Endothelial cell of umbilical vein (primary cell): ENCODE measurements at regions not wholly inside any gene's neighbourhood (a gene's known extent, or its start where the extent isn't known, plus 50 kb on each side); places are given as distances from the start of the nearest gene placed in this dataset.
A peak's percentile ranks its signal among the peaks of the same experiment; 100 is the strongest.

ENCODE experiments used
- BruUV-seq: library from RNA; stranded (reverse); fragments of 400-500 nt; replicated peaks from 2 replicates; lab custom pipeline; 2021; lab: Mats Ljungman, UMichigan
- CTCF ChIA-PET: fragments of 300-600, 350-600 bp; sonication (Branson Sonifier 250); formaldehyde crosslinking; loops from one replicate; lab custom pipeline; 2021; ENCODE audit warnings: antibody characterized with exemption, inconsistent platforms; lab: Charles Lee
- POLR2A ChIA-PET: fragments of 300-600, 350-600 bp; sonication (Branson Sonifier 250); formaldehyde crosslinking; loops from one replicate; lab custom pipeline; 2021; ENCODE audit warnings: antibody characterized with exemption, inconsistent platforms; lab: Charles Lee
- DNase-seq: peaks from one replicate; pipeline ENCODE4 v3.0.0-alpha.2; 2011; ENCODE audit warnings: low read depth, low spot score
- FAIRE-seq: peaks from 2 replicates; lab custom pipeline; 2011; peaks lifted over from hg19 to GRCh38; lab: Jason Lieb, UNC
- H2AFZ ChIP-seq: 2 replicates; pipeline ENCODE4 v1.6.0; 2012; ENCODE audit warnings: low read depth, low read length, control low read depth, inconsistent platforms
- H3K27ac ChIP-seq: 2 replicates; pipeline ENCODE4 v1.5.1; 2011; ENCODE audit warnings: low read depth, mild to moderate bottlenecking, control low read depth, low read length, moderate library complexity; ENCODE audit not compliant: insufficient read depth
- H3K27me3 ChIP-seq, 2 experiments: 2 replicates each; pipeline versions ENCODE4 v1.6.0 to v1.6.1; 2011; ENCODE audit warnings: low read length in 2 of 2, mixed read lengths in 1 of 2; ENCODE audit not compliant: control insufficient read depth in 2 of 2, insufficient read depth in 2 of 2
- H3K36me3 ChIP-seq, 2 experiments: 2 replicates in 1 of 2; 3 replicates in 1 of 2; pipeline ENCODE4 v1.5.1; 2011; ENCODE audit warnings: low read length in 2 of 2, mild to moderate bottlenecking in 1 of 2, moderate library complexity in 1 of 2; ENCODE audit not compliant: control insufficient read depth in 2 of 2, insufficient read depth in 2 of 2; ENCODE audit errors: extremely low read depth in 1 of 2
- H3K4me1 ChIP-seq: 3 replicates; pipeline ENCODE4 v1.5.1; 2011; ENCODE audit warnings: mild to moderate bottlenecking, low read length; ENCODE audit not compliant: control insufficient read depth, insufficient read depth; ENCODE audit errors: extremely low read depth
- H3K4me2 ChIP-seq: 2 replicates; pipeline ENCODE4 v1.6.1; 2011; ENCODE audit warnings: low read length, control low read depth, mixed read lengths; ENCODE audit not compliant: insufficient read depth
- H3K4me3 ChIP-seq, 3 experiments: fragments of 200-600 bp in 1 of 3; sonication (generic), shearing (Covaris generic) in 1 of 3; replicated peaks in 1 of 3; 2 replicates each; pipeline ENCODE4 v1.5.1; 2011 to 2016; ENCODE audit warnings: control low read depth in 3 of 3, low read length in 3 of 3, mild to moderate bottlenecking in 2 of 3, inconsistent platforms in 1 of 3, low read depth in 1 of 3, moderate library complexity in 1 of 3; ENCODE audit not compliant: insufficient read depth in 1 of 3
- H3K79me2 ChIP-seq: 2 replicates; pipeline ENCODE4 v1.6.0; 2012; ENCODE audit warnings: low read length, inconsistent platforms; ENCODE audit not compliant: control insufficient read depth, insufficient read depth
- H3K9ac ChIP-seq: replicated peaks from 2 replicates; pipeline ENCODE3; 2011; ENCODE audit warnings: low read length, control low read depth; ENCODE audit not compliant: insufficient read depth; ENCODE audit errors: extremely low read depth
- H3K9me1 ChIP-seq: replicated peaks from 3 replicates; pipeline ENCODE4 v1.6.0; 2011; ENCODE audit warnings: mild to moderate bottlenecking, low read length; ENCODE audit not compliant: control insufficient read depth, insufficient read depth; ENCODE audit errors: extremely low read depth
- H3K9me3 ChIP-seq: replicated peaks from 2 replicates; pipeline ENCODE4 v1.5.1; 2012; ENCODE audit warnings: low read length, inconsistent platforms; ENCODE audit not compliant: control insufficient read depth, insufficient read depth
- H4K20me1 ChIP-seq: replicated peaks from 2 replicates; pipeline ENCODE3; 2011; ENCODE audit warnings: mild to moderate bottlenecking, low read length; ENCODE audit not compliant: control insufficient read depth, insufficient read depth; ENCODE audit errors: extremely low read depth
- CTCF ChIP-seq, 2 donors: IDR thresholded peaks; 1 replicate in 1 of 2; 2 replicates in 1 of 2; pipeline ENCODE4 v1.5.1; 2011; ENCODE audit warnings: low read length in 2 of 2, mild to moderate bottlenecking in 2 of 2, moderate library complexity in 2 of 2, control low read depth in 1 of 2, inconsistent platforms in 1 of 2, low read depth in 1 of 2; ENCODE audit not compliant: insufficient read depth in 1 of 2; ENCODE audit errors: extremely low read depth in 1 of 2
- EZH2 ChIP-seq: IDR thresholded peaks from 2 replicates; pipeline ENCODE4 v1.6.1; 2012; ENCODE audit warnings: borderline replicate concordance, low read depth, mild to moderate bottlenecking, moderate library complexity, low read length, inconsistent platforms; ENCODE audit not compliant: severe bottlenecking
- FOS ChIP-seq: IDR thresholded peaks from 2 replicates; pipeline ENCODE4 v1.6.1; 2011; ENCODE audit warnings: mild to moderate bottlenecking, low read length, moderate library complexity, borderline replicate concordance; ENCODE audit not compliant: insufficient read depth
- GATA2 ChIP-seq: IDR thresholded peaks from 2 replicates; pipeline ENCODE4 v1.7.0; 2011; ENCODE audit warnings: low read depth, mild to moderate bottlenecking, moderate library complexity, mixed read lengths, low read length; ENCODE audit not compliant: insufficient read length, insufficient read depth
- JUN ChIP-seq: IDR thresholded peaks from 2 replicates; pipeline ENCODE4 v1.6.1; 2011; ENCODE audit warnings: borderline replicate concordance, low read depth; ENCODE audit not compliant: insufficient read length, insufficient read depth
- MYC ChIP-seq: IDR thresholded peaks from one replicate; pipeline ENCODE4 v1.6.1; 2011; ENCODE audit warnings: mild to moderate bottlenecking, low read depth, low read length
- POLR2A ChIP-seq: IDR thresholded peaks from 2 replicates; pipeline ENCODE4 v1.6.1; 2012; ENCODE audit warnings: low read depth, mild to moderate bottlenecking, control low read depth, low read length
- POLR2AphosphoS5 ChIP-seq: IDR thresholded peaks from 2 replicates; pipeline ENCODE4 v1.6.1; 2012; ENCODE audit warnings: low read depth, mild to moderate bottlenecking, control low read depth, low read length, moderate library complexity; ENCODE audit not compliant: insufficient read depth
- dilution Hi-C: fragments of 300-500 bp; cut with MboI; formaldehyde crosslinking; loops from one replicate; pipeline ENCODE4 v1.15.0; 2019; ENCODE audit warnings: low sequenced_read_pairs; ENCODE audit not compliant: extremely low pct_ligation_motif_present
- intact Hi-C: fragments of 100-400 bp; cut with micrococcal nuclease; formaldehyde crosslinking; loops from one replicate; pipeline ENCODE4 v1.10.0; 2022
- TF ChIP-seq, protein P1 (sequence below): IDR thresholded peaks from 2 replicates; pipeline ENCODE4 v1.6.1; 2011; ENCODE audit not compliant: insufficient read depth, insufficient read length

DNA sequence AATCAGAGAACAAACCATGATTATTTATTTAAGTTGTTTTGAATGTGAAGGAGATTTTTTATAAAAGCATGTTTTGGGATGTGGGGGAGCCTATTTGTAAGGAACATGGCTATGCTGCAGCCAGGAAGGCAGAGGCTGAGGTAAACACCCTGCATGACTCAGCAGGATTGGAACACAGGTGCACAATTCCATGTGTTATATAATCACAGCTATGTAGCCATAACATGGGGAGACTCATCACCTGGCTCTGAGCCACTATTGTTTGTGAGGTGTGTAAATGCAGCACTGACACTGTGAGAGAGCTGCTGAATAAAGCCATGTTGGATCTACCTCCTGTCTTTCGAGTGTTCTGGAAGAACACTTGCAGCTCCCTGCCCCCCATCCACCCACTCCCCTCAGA is 1009.8 kb downstream of the DNAH5 start:
- no peak for FAIRE-seq
- no peak overlapping the region for H2AFZ ChIP-seq
- no peaks in the 10 kb centered on the region for H3K36me3 ChIP-seq
- no peaks in the 10 kb centered on the region for H3K4me1 ChIP-seq
- H3K27ac ChIP-seq: no peak overlapping the region
- TF ChIP-seq CTCF (IDR thresholded peaks at IDR 0.05; ENCODE audit: extremely low read depth in 1 of 2, insufficient read depth in 1 of 2, low read depth in 1 of 2, low read length in 2 of 2) (no peak), EZH2 (no peak), GATA2 (no peak)
- no peaks in the 10 kb centered on the region for H3K79me2 ChIP-seq
- BruUV-seq: no TSS peak
- POLR2A ChIA-PET: no interaction called here
- CTCF ChIA-PET: no interaction called here
- no peaks in the 10 kb centered on the region for H3K9me1 ChIP-seq
- H3K4me2 ChIP-seq: no peak overlapping the region
- peak; percentile 45 for DNase-seq
- intact Hi-C loops: no loop called here
- H3K27me3 ChIP-seq: no peaks in the 10 kb centered on the region
- no peaks in the 10 kb centered on the region for H3K9me3 ChIP-seq
- dilution Hi-C loops: no loop called here
- H3K9ac ChIP-seq: no peak overlapping the region
- H4K20me1 ChIP-seq: no peaks in the 10 kb centered on the region
- no peak overlapping the region for H3K4me3 ChIP-seq

- Histone ChIP-seq H3K9me1 (no peaks in the 10 kb centered on the region), H3K27me3 (no peaks in the 10 kb centered on the region), H3K9ac (no peak overlapping the region), H2AFZ (no peak overlapping the region), H3K4me1 (no peaks in the 10 kb centered on the region), H3K4me2 (no peak overlapping the region), H3K27ac (no peak overlapping the region), H4K20me1 (no peaks in the 10 kb centered on the region), H3K4me3 (no peak overlapping the region), H3K9me3 (no peaks in the 10 kb centered on the region), H3K36me3 (no peaks in the 10 kb centered on the region), H3K79me2 (no peaks in the 10 kb centered on the region)
- no peak for DNase-seq
- dilution Hi-C loops (no loop called here), intact Hi-C loops (no loop called here)
- no TSS peak for BruUV-seq
- CTCF ChIA-PET: no interaction called here
- POLR2A ChIA-PET: no interaction called here
- no peak for FAIRE-seq
- TF ChIP-seq FOS (no peak), MYC (no peak), POLR2A (no peak), EZH2 (no peak), POLR2AphosphoS5 (no peak), CTCF (IDR thresholded peaks at IDR 0.05; ENCODE audit: extremely low read depth in 1 of 2, insufficient read depth in 1 of 2, low read depth in 1 of 2, low read length in 2 of 2) (no peak), GATA2 (no peak), JUN (no peak)
- TF ChIP-seq, protein P1, sequence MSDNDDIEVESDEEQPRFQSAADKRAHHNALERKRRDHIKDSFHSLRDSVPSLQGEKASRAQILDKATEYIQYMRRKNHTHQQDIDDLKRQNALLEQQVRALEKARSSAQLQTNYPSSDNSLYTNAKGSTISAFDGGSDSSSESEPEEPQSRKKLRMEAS: no peak
Observed at GRCh38 chr5:12920527-12920926, 1016.3 kb upstream of the CTNND2 start.
